ENCODE measurements at regions not wholly inside any gene's neighbourhood (a gene's known extent, or its start where the extent isn't known, plus 50 kb on each side); places are given as distances from the start of the nearest gene placed in this dataset.
"Not testable (repeated sequence)": the region's sequence is repeated elsewhere in the genome, so short reads cannot be mapped to it uniquely, and the experiment has no call there.

GRCh38 chr16:9028491-9028890 lies 63.0 kb upstream of the HAPSTR1 start:
- TF ChIP-seq CTCF (IDR thresholded peaks at IDR 0.05 in 4 of 5, conservative IDR thresholded peaks at IDR 0.05 in 1 of 5); POLR2A (IDR thresholded peaks at IDR 0.05): not testable (repeated sequence)

Data from gastrocnemius medialis (tissue), 4 donors.